SK-N-SH treated with all-trans-retinoic acid at 6 μM for 48 hours (cell line): ENCODE measurements at regions not wholly inside any gene's neighbourhood (a gene's known extent, or its start where the extent isn't known, plus 50 kb on each side); places are given as distances from the start of the nearest gene placed in this dataset.

ENCODE experiments used
- BACH2 ChIP-seq: fragments of 250-450 bp; sonication (Bioruptor Pico); IDR thresholded peaks from 2 replicates; pipeline ENCODE4 v1.9.0; 2021; ENCODE audit warnings: mild to moderate bottlenecking, borderline replicate concordance
- PATZ1 ChIP-seq: fragments of 250-450 bp; sonication (Bioruptor Pico); IDR thresholded peaks from 2 replicates; pipeline ENCODE4 v1.8.0; 2020; ENCODE audit warnings: mild to moderate bottlenecking, moderate library complexity, borderline replicate concordance
- RARB ChIP-seq: fragments of 250-450 bp; sonication (Bioruptor Pico); IDR thresholded peaks from 2 replicates; pipeline ENCODE4 v1.8.0; 2021; ENCODE audit warnings: mild to moderate bottlenecking, moderate library complexity
- SNAI2 ChIP-seq: fragments of 250-450 bp; sonication (Bioruptor Pico); IDR thresholded peaks from 2 replicates; pipeline ENCODE4 v1.5.0; 2020; ENCODE audit warnings: mild to moderate bottlenecking, moderate library complexity

GRCh38 chr9:7456793-7457530 is 342.6 kb downstream of the DMAC1 start:
- TF ChIP-seq PATZ1 (no peak), SNAI2 (CRISPR knock-in tag) (no peak), RARB (CRISPR knock-in tag) (no peak), BACH2 (CRISPR knock-in tag) (no peak)
